GM18858 (cell line): ENCODE measurements at regions not wholly inside any gene's neighbourhood (a gene's known extent, or its start where the extent isn't known, plus 50 kb on each side); places are given as distances from the start of the nearest gene placed in this dataset.

Experiments
- ATAC-seq: cut with Tn5 transposase; IDR thresholded peaks from one replicate; pipeline ENCODE4 v1.9.1; 2021; ENCODE audit not compliant: unreplicated experiment

- no peak for ATAC-seq
Observed at GRCh38 chr10:110373857-110374654, 69.3 kb upstream of the SMNDC1 start.

- ATAC-seq, result no peak
Observed at GRCh38 chr10:110375121-110375520, 70.4 kb upstream of the SMNDC1 start.

- no peak for ATAC-seq
Observed at GRCh38 chr10:110376021-110376766, 71.5 kb upstream of the SMNDC1 start.

GRCh38 chr10:110376767-110377160, 72.0 kb upstream of the SMNDC1 start:
- no peak for ATAC-seq

GRCh38 chr10:110378006-110378405, 73.3 kb upstream of the SMNDC1 start:
- ATAC-seq, result no peak

- ATAC-seq, result no peak
Observed at GRCh38 chr10:110378533-110379108, 73.9 kb upstream of the SMNDC1 start.

GRCh38 chr10:110379831-110380230, 75.1 kb upstream of the SMNDC1 start:
- ATAC-seq, result no peak

GRCh38 chr10:110380293-110380692, 75.6 kb upstream of the SMNDC1 start:
- no peak for ATAC-seq

- no peak for ATAC-seq
Observed at GRCh38 chr10:110382695-110383094, 78.0 kb upstream of the SMNDC1 start.

- no peak for ATAC-seq
Observed at GRCh38 chr10:110387617-110387982, 82.9 kb upstream of the SMNDC1 start.

GRCh38 chr10:110387983-110388686, 83.4 kb upstream of the SMNDC1 start:
- peak; percentile 74 for ATAC-seq

GRCh38 chr10:110388687-110389052, 84.0 kb upstream of the SMNDC1 start:
- ATAC-seq, result no peak

GRCh38 chr10:110389255-110389654, 84.5 kb upstream of the SMNDC1 start:
- no peak for ATAC-seq

GRCh38 chr10:110391541-110391940, 86.8 kb upstream of the SMNDC1 start:
- no peak for ATAC-seq

GRCh38 chr10:110392121-110392520, 87.4 kb upstream of the SMNDC1 start:
- ATAC-seq, result no peak

GRCh38 chr10:110392868-110393740, 88.4 kb upstream of the SMNDC1 start:
- ATAC-seq, result no peak

GRCh38 chr10:110393866-110394265, 89.1 kb upstream of the SMNDC1 start:
- ATAC-seq, result no peak

GRCh38 chr10:110394296-110394695, 89.6 kb upstream of the SMNDC1 start:
- ATAC-seq, result no peak

- no peak for ATAC-seq
Observed at GRCh38 chr10:110394898-110395297, 90.2 kb upstream of the SMNDC1 start.
